GM19397 (cell line): ENCODE measurements at regions not wholly inside any gene's neighbourhood (a gene's known extent, or its start where the extent isn't known, plus 50 kb on each side); places are given as distances from the start of the nearest gene placed in this dataset.

Experiments
- ATAC-seq: cut with Tn5 transposase; IDR thresholded peaks from one replicate; pipeline ENCODE4 v1.9.1; 2021; ENCODE audit warnings: mild to moderate bottlenecking, moderate library complexity; ENCODE audit not compliant: unreplicated experiment

- ATAC-seq = no peak
These were observed 316.7 kb upstream of the RORA start for GRCh38 chr15:61545763-61546162.

- ATAC-seq = no peak
These were observed 312.4 kb upstream of the RORA start for GRCh38 chr15:61541516-61541915.

GRCh38 chr15:61537337-61537736 is 308.2 kb upstream of the RORA start:
- no peak for ATAC-seq

GRCh38 chr15:61534986-61535385 is 305.9 kb upstream of the RORA start:
- no peak for ATAC-seq

- no peak for ATAC-seq
These were observed 301.7 kb upstream of the RORA start for GRCh38 chr15:61530769-61531168.

GRCh38 chr15:61528581-61528910 is 299.4 kb upstream of the RORA start:
- ATAC-seq = no peak

GRCh38 chr15:61527836-61528580 is 298.9 kb upstream of the RORA start:
- ATAC-seq = no peak

- ATAC-seq = no peak
These were observed 295.4 kb upstream of the RORA start for GRCh38 chr15:61524545-61524944.

- no peak for ATAC-seq
These were observed 295.0 kb upstream of the RORA start for GRCh38 chr15:61524086-61524485.

GRCh38 chr15:61522411-61522810 is 293.3 kb upstream of the RORA start:
- no peak for ATAC-seq

GRCh38 chr15:61521953-61522352 is 292.9 kb upstream of the RORA start:
- no peak for ATAC-seq

- ATAC-seq = no peak
These were observed 290.2 kb upstream of the RORA start for GRCh38 chr15:61519296-61519695.

GRCh38 chr15:61518191-61518950 is 289.3 kb upstream of the RORA start:
- ATAC-seq = no peak

- no peak for ATAC-seq
These were observed 288.7 kb upstream of the RORA start for GRCh38 chr15:61517776-61518175.

- no peak for ATAC-seq
These were observed 288.2 kb upstream of the RORA start for GRCh38 chr15:61517335-61517734.

- no peak for ATAC-seq
These were observed 282.7 kb upstream of the RORA start for GRCh38 chr15:61511756-61512155.

GRCh38 chr15:61511089-61511488 is 282.0 kb upstream of the RORA start:
- ATAC-seq = no peak

GRCh38 chr15:61509327-61509840 is 280.3 kb upstream of the RORA start:
- no peak for ATAC-seq

GRCh38 chr15:61503383-61503969 is 274.4 kb upstream of the RORA start:
- no peak for ATAC-seq

- no peak for ATAC-seq
These were observed 272.8 kb upstream of the RORA start for GRCh38 chr15:61501815-61502389.

GRCh38 chr15:61500951-61501620 is 272.0 kb upstream of the RORA start:
- ATAC-seq = no peak
